GM21717 (cell line): ENCODE measurements at regions not wholly inside any gene's neighbourhood (a gene's known extent, or its start where the extent isn't known, plus 50 kb on each side); places are given as distances from the start of the nearest gene placed in this dataset.

Experiments
- ATAC-seq: cut with Tn5 transposase; IDR thresholded peaks from one replicate; pipeline ENCODE4 v1.9.1; 2021; ENCODE audit warnings: mild to moderate bottlenecking, moderate library complexity; ENCODE audit not compliant: unreplicated experiment

DNA sequence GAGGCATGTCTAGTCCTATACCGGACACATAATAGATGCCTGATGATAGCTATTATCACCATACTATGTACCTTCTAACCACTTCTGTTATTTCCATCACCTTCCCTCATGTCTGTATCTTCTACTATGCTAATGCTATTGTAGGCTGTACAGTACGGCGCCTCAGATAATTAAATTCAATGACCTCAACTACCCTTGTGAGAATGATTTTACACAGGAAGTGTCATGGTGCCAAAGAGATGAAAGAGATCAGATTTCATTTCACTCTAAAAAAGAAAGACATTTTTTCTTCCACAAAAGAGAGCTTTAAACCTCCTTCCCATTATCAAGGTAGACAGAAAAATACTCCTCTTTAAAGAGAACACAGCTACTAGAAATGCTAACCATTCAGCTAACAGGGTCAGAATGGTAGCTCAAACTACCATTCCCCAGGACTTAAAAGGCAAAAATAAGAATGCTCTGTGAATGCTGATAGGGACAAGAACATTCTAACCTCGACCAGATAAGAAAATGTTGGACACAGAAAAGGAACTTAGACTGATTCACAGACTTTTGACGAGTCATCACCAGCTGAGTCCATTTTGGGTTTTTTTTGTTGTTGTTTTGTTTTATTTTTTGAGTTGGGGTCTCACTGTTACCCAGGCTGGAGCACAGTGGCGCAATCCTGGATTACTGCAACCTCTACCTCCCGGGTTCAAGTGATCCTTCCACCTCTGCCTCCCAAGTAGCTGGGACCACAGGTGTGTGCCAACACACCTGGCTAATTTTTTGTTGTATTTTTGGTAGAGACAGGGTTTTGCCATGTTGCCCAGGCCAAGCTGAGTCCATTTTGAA, 99.2 kb upstream of the RAPGEF2 start:
- no peak for ATAC-seq

DNA sequence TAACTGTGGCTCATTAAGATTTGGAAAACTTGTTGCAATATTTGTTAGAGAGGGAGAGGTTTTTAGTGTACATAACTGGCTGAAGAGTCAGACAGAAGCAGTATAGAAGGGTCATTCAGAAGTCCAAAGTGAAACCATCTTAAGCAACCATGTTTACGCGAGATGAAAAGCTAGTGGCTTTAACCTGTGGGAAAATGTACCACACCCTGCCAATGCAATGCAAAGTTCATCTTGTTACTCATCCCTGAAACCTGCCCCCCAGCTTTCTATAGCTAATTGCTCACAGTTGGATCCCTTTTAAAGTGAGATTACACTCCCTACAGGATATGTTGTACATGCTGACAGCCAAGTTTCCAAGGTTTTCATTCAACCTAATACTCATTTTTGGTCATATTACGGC, 96.7 kb upstream of the RAPGEF2 start:
- ATAC-seq = no peak

DNA sequence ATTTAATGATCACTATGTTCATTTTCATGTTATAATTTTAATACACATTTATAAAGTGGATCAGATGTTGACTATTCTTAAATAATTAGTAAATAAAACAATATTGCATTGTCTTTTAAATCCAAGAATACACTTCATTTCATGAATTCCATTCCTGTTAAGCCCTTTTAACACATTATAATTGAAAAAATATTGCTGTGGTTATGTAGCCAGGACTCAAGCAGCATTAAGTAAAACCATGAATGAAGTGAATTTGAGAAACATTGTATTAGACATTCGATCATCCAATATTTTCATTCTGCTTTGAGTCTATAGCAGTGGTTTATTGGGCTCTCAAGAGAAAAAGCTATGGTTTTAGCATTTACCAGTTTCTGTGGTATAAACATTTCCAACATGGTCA, 94.2 kb upstream of the RAPGEF2 start:
- ATAC-seq = no peak

GRCh38 chr4:159009521-159009920, 93.4 kb upstream of the RAPGEF2 start:
- no peak for ATAC-seq

DNA sequence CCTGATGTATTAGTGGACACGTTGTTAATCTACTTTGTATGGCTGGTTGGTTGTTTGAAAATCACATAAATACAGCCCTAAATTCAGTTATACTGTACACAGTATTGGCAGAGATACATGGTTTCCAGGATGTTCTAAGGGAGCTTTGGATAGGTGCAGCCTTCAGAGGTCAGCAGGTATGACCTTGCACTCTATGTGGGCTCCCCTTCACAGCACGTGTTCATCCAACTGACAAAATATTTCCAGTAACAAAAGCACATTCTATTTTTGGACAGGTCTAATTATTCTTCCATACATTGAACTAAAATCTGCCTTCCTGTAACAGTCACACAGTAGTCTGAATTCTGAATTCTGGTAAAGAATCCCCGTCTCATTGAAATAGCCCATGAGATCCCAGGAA, 92.8 kb upstream of the RAPGEF2 start:
- ATAC-seq = no peak

GRCh38 chr4:159010563-159011260, 92.2 kb upstream of the RAPGEF2 start:
- no peak for ATAC-seq

DNA sequence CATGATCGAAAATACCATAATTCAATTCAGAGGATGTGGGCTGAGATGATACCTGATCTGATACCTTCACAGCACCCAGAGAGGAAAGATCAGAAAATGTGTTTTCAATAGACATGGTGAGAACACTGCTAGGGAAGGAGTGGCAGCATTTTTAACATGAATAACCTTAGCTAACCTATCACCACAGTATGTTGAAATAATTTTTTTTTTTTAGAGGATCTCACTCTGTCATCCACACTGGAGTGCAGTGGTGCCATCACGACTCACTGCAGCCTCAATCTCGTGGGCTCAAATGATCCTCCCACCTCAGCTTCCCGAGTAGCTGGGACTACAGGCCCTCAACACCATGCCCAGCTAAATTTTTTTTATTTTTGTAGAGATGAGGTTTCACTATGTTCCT, 90.5 kb upstream of the RAPGEF2 start:
- ATAC-seq = no peak

DNA sequence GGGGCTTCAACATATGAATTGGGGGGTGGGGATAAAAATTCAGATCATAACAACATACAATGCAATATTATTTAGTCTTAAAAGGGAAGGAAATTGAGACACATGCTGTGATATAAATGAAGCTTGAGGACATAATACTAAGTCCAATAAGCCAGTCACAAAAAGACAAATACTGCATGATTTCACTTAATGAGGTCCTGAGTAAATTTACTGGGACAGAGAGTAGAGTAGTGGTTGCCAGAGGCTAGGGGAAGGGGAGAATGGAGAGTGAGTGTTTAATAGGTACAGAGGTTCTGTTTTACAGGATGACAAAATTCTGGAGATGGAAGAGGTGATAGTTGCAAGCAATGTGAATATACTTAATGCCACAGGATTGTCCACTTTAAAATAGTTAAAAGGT, 89.2 kb upstream of the RAPGEF2 start:
- no peak for ATAC-seq

DNA sequence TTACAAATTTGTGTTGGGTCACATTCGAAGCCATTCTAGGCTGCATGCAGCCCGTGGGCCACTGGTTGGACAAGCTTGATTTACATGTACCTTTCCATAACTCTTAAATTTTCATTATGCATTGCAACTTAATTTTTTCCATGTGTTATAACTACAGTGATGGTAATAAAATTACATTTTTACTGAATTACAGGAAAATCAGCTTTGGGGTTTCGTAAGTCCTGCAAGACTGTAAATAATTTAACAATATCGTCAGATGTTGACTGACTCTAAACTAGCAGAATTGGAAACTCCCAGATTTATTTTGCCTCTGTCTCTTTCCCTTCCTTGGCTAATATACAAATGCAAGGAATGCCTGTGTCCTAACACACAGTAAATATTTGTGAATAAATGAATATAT, 88.0 kb upstream of the RAPGEF2 start:
- no peak for ATAC-seq

DNA sequence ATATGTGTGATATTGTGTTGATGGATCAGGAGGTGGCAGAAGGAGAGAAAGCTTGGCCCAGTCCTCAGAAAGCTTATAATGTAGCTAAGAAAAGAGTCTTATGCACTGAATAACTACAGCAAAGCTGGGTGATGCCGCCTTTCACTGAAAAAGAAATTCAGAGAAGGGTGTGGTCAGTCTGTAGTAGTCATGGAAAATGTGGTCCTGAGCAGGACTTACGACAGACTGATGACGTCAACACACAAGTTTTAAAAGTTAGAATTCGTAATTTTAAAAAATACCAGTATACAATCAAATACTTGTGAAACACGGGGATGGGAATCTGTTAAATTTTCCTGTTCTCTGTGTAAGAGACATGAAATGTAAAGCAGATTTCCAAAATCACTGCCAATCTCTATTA, 87.0 kb upstream of the RAPGEF2 start:
- no peak for ATAC-seq

DNA sequence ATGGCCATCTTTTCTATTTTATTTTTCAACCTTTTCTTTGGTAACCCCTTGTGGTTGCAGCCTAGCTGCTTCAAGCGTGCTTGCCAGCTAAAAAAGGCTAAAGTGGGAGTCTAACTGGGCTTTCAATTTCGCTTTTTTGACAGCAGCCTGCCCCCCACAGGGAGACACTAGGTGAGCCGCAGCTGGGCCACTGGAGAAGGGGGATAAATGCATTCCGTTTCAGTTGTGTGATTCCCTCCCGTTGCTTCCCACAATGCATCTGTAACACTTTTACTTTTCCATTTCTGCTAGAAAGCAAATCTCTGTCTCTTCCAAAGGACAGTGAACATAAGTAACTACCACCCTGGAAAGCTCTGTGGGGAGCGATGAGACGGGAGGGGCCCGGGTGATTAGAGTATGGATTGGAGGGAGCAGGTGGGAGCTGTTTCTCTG, 86.3 kb upstream of the RAPGEF2 start:
- ATAC-seq = peak; percentile 58

DNA sequence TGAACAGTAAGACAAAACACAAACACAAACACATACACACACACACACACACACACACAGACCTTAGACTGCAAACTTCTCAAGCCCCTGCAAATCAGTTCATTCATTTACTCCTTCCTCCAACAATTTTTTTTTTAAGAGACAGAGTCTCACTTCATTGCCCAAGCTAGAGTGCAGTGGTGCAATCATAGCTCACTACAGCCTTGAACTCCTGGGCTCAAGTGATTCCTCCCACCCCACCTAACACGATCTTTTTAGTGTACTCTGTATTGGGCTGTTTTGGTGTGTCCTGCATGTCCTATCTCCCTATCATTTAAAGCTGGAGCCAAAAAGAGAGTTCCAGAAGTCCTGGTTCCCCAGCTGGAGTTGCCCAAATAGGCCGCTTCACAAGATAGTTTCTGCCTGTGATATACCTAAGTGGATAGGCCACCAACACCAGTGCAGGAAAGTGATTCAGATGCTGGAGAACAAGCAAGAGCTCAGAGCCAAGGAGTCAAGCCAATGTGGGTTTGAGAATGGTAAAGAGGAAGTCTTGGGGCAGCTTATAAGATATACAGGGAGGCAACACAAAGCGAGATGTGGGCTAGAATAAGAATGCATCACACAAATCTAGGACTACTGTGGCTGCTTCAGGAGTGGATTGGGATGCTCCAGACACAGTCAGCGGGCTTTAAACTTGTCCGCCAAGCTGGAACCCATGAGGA, 85.4 kb upstream of the RAPGEF2 start:
- ATAC-seq = peak; percentile 43

DNA sequence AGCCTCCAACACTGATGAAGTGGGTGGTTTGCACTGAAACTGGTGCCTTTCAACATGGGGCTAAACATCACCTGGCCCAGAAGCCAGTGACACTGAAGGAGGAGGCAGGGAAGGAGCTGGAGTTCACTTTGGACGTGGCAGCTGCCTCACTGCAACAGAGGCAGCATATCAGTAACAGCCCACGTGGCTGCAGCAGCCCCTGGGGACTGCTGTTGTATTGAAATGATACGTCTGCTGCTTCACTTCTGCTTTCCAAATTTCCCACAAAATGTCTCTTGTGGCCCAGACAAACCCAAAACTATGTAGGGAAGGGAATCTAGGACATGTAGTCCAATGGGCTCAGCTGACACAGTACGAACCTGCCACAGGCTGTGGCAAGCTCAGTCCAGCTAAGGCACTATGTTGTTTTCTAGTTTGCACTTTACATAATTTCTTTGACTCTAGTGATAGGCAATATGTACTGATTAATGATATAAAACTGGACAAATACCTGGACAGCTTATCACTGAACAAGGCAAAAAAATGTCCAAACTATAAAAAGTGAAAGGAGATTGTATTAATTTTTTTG, 84.7 kb upstream of the RAPGEF2 start:
- ATAC-seq = peak; percentile 91

- ATAC-seq = no peak
These were observed 83.5 kb upstream of the RAPGEF2 start for GRCh38 chr4:159019356-159019755.

DNA sequence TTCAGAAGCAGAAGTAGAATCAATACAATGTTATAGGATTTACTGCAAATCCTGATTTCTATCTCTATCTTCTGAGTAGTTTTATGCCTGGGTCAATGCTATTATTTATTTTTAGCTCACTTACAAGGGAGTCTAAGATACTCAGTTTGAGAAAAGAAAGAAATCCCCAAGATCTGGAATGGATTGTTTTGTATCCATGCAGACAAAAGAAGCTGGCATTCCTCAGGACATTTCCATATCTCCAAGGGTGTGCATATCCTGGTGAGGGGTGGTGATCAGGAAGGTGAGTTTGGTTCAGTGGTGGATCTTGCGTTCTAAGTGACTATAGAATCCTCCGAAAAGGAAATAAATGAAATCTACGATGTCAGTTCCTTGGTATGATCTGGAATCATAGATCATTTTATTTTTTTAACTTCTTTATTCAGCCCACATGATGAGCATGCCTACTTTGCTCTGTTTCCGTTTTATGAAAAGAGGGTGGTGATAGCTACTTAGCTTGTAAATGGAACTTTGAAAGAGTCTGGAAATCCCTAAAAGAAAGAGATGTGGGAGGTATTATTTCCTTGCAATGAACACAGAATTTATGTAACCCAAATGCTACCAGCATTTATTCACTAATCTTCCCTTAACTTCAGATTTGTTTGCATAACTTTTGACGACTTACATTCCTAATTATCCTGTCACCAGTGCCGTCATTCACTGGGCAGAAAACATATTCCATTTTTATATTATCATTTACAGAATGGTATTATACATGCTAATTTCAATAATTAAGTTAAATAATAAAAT, 81.1 kb upstream of the RAPGEF2 start:
- no peak for ATAC-seq

DNA sequence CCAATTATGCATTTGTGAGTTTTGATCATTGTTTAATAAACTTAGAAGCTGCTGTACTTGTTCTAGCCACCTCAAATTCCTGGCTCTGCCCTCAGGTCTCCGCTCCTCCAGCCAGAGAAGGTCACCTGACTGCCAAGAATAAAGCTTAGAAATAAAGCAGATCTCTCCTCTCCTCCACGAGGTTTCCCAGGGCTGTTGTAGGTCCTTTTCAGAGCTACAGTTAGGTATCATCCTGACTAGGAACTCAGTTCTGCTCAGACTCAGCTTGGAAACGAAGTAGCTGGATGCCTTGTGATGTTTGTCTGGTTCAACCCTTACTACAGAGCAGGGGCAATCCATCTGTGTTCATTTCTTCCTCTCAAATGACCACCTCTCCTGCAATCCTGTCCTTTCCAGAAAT, 79.1 kb upstream of the RAPGEF2 start:
- no peak for ATAC-seq

DNA sequence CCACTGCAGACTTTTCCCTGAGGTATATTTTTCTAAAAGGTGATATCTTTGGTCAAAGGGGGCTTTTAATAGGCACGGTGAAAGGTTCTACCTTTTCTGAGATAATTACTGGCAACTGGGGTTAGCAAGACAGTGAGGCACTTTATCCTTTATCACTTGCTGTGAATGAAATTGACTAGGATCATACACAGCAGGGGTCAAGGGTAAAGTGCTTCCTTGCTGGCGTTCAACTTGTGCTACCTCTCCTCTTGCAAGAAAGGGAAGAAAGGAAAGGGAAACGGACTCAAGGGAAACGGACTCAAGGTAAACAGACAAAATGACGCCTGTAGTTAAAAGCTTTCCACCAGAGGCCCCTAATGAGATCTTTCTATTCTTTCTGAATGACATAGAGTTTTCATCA, 78.6 kb upstream of the RAPGEF2 start:
- ATAC-seq = no peak

DNA sequence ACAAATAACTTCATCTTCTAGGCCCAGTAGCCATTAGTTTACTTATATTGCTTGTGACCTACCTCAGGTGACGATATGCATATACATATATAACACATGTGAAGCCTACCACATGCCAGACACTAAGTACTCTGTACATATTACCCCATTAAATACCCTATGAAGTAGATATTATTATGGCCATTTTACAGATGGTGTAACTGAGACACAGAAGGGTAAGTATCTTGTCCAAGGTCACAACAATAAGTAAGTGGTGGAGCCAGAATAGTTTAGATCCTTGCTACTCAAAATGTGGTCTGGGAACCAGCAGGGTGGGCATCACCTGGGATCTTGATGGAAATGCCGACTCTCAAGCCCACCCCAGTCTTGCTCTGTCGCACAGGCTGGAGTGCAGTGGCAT, 78.1 kb upstream of the RAPGEF2 start:
- no peak for ATAC-seq

DNA sequence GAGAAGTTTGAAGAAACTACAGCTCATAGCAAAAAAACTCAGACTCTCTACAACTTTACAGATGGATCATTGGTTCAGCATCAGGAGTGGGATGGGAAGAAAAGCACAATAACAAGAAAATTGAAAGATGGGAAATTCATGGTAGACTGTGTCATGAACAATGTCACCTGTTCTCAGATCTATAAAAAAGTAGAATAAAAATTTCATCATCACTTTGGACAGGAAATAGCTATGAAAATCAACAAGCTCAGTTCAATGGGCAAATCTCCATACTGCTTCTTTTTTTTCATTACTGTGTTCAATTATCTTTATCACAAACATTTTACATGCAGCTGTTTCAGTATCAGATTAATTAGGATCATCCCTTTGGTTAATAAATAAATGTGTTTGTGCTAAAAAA, 76.5 kb upstream of the RAPGEF2 start:
- no peak for ATAC-seq

- ATAC-seq = peak; percentile 73
These were observed 75.3 kb upstream of the RAPGEF2 start for GRCh38 chr4:159027535-159027934.

DNA sequence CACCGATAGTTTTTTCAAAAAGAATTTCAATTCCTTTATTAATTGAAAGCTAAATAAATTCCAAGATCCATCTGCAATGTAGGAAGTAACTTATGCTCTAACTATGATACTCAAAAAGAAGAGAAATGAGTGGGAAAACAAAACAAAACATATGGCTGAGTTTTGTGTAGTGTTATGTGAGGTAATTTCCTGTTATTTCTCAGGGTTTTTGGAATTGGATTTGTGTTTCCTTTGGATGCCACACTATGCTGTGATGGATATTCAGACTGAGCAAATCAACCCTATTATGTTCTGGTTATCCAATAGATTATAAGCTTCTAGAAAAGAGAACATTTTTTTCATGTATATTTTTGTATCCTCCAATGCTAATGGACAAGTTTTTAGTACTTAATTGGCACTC, 73.4 kb upstream of the RAPGEF2 start:
- ATAC-seq = no peak
